ENCODE measurements at regions not wholly inside any gene's neighbourhood (a gene's known extent, or its start where the extent isn't known, plus 50 kb on each side); places are given as distances from the start of the nearest gene placed in this dataset.

DNA sequence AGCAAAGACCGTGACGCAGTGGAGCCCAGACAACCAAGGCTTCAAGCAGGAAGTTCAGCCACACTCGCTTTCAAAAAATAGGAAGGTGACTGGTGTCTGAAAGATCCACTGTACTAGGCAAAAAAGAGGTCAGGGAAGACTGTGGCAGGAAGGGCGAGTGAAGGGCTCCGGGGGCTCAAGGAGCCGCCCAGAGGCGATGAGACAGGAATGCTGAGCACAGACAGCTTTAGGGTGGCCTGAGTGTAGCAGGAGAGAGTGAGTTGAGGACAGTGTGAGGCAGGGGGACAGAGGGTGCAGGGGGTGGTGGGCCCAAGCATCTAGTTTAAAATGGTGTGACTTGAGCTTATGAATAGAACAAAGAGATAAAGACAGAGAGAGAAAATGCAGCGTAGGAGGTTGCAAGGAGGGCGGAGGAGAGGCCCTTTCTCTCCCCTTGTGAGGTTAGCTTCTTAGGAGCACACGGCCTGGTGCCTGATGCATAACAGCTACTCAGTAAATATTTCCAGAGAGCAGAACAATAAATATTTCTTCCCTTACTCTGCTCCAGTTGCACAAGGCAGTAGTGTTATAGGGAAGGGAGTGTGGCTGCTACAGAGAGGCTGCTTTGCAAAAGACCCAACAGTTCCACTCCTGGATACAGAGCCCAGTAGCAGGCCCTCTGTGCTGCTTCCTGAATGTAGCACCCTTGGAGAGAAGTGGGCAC lies 789.7 kb upstream of the RAB6C start:
- no peaks in the 10 kb centered on the region for H3K27me3 ChIP-seq
- H3K36me3 ChIP-seq, result no peaks in the 10 kb centered on the region
- H3K27ac ChIP-seq, result no peak overlapping the region
- WGBS, 3 donors, result 68 to 75% (median 70%) methylated on average over 10 of the region's 10 CpGs
- TF ChIP-seq POLR2A (IDR thresholded peaks at IDR 0.05) (no peak), EP300 (IDR thresholded peaks at IDR 0.05) (no peak)
- TF ChIP-seq, protein P1, sequence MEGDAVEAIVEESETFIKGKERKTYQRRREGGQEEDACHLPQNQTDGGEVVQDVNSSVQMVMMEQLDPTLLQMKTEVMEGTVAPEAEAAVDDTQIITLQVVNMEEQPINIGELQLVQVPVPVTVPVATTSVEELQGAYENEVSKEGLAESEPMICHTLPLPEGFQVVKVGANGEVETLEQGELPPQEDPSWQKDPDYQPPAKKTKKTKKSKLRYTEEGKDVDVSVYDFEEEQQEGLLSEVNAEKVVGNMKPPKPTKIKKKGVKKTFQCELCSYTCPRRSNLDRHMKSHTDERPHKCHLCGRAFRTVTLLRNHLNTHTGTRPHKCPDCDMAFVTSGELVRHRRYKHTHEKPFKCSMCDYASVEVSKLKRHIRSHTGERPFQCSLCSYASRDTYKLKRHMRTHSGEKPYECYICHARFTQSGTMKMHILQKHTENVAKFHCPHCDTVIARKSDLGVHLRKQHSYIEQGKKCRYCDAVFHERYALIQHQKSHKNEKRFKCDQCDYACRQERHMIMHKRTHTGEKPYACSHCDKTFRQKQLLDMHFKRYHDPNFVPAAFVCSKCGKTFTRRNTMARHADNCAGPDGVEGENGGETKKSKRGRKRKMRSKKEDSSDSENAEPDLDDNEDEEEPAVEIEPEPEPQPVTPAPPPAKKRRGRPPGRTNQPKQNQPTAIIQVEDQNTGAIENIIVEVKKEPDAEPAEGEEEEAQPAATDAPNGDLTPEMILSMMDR (IDR thresholded peaks at IDR 0.05), result no peak
- H3K9me3 ChIP-seq, result no peaks in the 10 kb centered on the region
- no peaks in the 10 kb centered on the region for H3K4me1 ChIP-seq (ENCODE audit: insufficient read depth)
- no peak overlapping the region for H3K4me3 ChIP-seq
- intact Hi-C loops (cut with DNase I), result no loop called here
- no peak for DNase-seq

DNA sequence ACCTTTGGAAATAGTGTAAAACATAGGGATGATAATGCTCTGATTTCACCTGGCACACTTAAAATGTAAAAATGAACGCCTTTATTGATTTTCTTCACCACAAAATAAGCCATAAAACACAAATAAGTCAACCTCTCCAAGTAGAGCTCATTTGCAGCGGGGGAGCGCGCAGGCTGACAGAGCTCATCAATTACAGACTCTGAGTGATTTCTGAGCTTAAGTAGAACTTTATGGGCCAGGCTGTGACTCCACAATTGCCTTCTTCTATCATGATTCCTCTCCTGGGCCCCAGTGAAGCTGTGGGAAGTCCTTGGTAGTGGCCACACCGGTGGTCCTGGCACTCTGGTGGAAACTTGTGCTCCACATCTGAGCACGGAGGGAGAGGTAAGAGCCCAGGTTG lies 789.0 kb upstream of the RAB6C start:
- Histone ChIP-seq H3K9me3 (no peaks in the 10 kb centered on the region), H3K27ac (no peak overlapping the region), H3K4me3 (no peak overlapping the region), H3K4me1 (ENCODE audit: insufficient read depth) (no peaks in the 10 kb centered on the region), H3K36me3 (no peaks in the 10 kb centered on the region), H3K27me3 (no peaks in the 10 kb centered on the region)
- TF ChIP-seq POLR2A (IDR thresholded peaks at IDR 0.05) (no peak), EP300 (IDR thresholded peaks at IDR 0.05) (no peak)
- TF ChIP-seq, protein P1 (IDR thresholded peaks at IDR 0.05), result no peak
- DNase-seq, result no peak
- WGBS, 3 donors, result 87 to 88% (median 87%) methylated on average over 6 of the region's 6 CpGs
- intact Hi-C loops (cut with DNase I), result no loop called here

DNA sequence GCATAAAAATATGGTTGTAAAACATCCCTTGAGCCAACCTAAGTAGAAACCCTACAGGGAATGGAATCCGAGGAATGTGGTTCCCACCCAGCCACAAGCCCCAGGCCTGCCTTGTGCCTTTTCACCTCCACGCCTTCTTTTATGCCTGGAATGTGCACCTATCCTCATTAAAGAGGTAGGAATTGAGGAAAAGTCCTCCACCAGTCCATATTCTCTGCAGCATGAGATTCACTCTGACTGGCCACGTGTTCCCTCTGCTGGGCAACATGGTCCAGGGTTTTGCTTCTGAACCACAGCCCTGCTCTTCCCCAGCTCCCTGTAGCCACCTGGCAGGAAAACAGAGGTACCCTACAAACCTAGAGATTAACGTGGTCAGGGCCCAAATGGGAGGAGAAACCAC lies 787.9 kb upstream of the RAB6C start:
- Histone ChIP-seq H3K4me1 (ENCODE audit: insufficient read depth) (no peaks in the 10 kb centered on the region), H3K27me3 (no peaks in the 10 kb centered on the region), H3K36me3 (no peaks in the 10 kb centered on the region), H3K4me3 (no peak overlapping the region), H3K9me3 (no peaks in the 10 kb centered on the region), H3K27ac (no peak overlapping the region)
- 52 to 62% (median 53%) methylated on average over 4 of the region's 4 CpGs for WGBS, 3 donors
- TF ChIP-seq EP300 (IDR thresholded peaks at IDR 0.05) (no peak), POLR2A (IDR thresholded peaks at IDR 0.05) (no peak)
- TF ChIP-seq, protein P1 (IDR thresholded peaks at IDR 0.05), result no peak
- intact Hi-C loops (cut with DNase I), result no loop called here
- no peak for DNase-seq

DNA sequence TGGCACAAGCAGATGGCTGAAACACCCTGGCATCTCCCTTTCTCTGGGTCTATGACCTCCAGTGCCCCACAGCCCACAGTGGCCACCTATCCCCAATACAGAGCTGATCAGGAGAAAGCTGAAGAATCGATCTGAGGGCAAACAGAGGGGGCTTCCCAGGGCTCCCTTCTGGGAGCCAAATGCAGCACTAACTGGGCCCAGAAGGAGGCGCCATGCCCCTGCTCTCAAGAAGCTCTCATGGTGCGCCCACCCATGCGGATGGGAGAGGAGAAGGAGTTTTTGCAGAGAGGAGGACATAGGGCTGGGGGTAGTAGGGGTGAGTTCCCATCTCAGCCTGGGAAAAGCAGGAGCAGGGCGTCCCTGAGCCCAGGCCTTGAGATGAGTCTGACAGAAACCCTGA lies 787.3 kb upstream of the RAB6C start:
- Histone ChIP-seq H3K9me3 (no peaks in the 10 kb centered on the region), H3K27ac (no peak overlapping the region), H3K4me3 (no peak overlapping the region), H3K36me3 (no peaks in the 10 kb centered on the region), H3K27me3 (no peaks in the 10 kb centered on the region), H3K4me1 (ENCODE audit: insufficient read depth) (no peaks in the 10 kb centered on the region)
- TF ChIP-seq EP300 (IDR thresholded peaks at IDR 0.05) (no peak), POLR2A (IDR thresholded peaks at IDR 0.05) (no peak)
- TF ChIP-seq, protein P1 (IDR thresholded peaks at IDR 0.05), result no peak
- DNase-seq, result no peak
- WGBS, 3 donors, result 87 to 96% (median 93%) methylated on average over 4 to 5 of the region's 5 CpGs
- intact Hi-C loops (cut with DNase I), result no loop called here

Data from ovary (tissue), 7 donors.